ENCODE measurements at regions not wholly inside any gene's neighbourhood (a gene's known extent, or its start where the extent isn't known, plus 50 kb on each side); places are given as distances from the start of the nearest gene placed in this dataset.

GRCh38 chr10:36803229-36803628, 322.2 kb upstream of the ANKRD30A start:
- TF ChIP-seq CTCF (IDR thresholded peaks at IDR 0.05; ENCODE audit: insufficient read depth, low read depth, low read length, missing control alignments): no peak
- DNase-seq (ENCODE audit: low read depth): no peak
- no peak overlapping the region for H3K4me3 ChIP-seq (ENCODE audit: low read depth, low read length)

- TF ChIP-seq CTCF (IDR thresholded peaks at IDR 0.05; ENCODE audit: insufficient read depth, low read depth, low read length, missing control alignments): no peak
- DNase-seq (ENCODE audit: low read depth): no peak
- no peak overlapping the region for H3K4me3 ChIP-seq (ENCODE audit: low read depth, low read length)
These were observed 322.8 kb upstream of the ANKRD30A start for GRCh38 chr10:36802490-36803153.

DNA sequence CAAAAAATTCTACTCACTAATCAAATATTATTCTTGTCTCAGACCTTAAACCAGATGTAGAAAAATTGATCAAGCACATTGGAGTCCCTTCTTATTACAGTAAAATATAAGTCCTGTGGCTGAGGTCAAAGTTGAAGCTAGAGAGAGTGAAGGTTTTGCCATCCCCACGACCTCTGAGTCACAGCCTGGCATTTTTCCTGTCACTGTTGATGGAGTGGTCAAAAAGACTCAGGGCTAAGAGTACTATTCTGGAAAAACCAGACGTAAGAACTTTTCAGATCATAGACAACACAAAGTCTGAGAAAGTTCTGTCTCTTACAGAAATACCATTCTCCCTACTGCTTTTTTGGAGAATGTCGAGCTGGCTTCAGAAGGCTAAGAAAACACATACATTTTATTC, 323.7 kb upstream of the ANKRD30A start:
- TF ChIP-seq CTCF (IDR thresholded peaks at IDR 0.05; ENCODE audit: insufficient read depth, low read depth, low read length, missing control alignments): no peak
- DNase-seq (ENCODE audit: low read depth): no peak
- H3K4me3 ChIP-seq (ENCODE audit: low read depth, low read length): no peak overlapping the region

DNA sequence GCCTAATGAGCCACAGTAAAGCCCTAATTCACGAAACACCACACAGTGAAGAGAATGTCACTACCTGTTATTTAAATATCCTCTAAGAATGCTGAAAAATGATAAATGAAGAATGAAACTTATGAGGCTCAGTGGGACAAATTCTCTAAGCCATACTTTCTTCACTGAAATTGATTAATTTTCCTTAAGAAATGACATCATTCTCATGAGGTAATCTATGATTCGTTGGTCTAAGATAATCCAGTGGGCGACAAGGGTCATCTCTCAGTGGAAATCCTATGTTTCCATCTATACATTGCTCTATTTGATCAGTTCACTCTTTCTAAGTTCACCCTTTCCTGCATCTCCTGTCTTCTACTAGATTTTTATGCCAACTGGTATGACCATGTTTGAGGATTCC, 330.4 kb upstream of the ANKRD30A start:
- no peak for TF ChIP-seq CTCF (IDR thresholded peaks at IDR 0.05; ENCODE audit: insufficient read depth, low read depth, low read length, missing control alignments)

DNA sequence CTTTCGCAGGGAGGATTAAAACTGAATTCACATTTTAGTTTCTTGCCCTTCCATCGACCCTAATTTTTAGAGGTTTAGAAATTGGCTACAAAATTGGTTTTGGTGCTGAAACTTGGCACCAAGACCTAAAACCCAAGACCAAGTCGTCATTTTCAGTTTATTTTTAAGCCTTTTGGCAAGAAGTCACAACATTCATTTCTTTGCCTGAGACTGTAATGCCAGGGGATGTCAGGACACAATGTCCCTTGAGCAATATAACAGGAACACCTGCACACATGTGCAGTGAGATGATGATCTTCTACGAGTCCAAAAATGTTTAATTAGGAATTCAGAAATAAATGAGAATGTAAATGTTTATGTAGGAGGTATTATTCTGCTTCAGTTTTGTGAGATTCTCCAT, 335.4 kb upstream of the ANKRD30A start:
- TF ChIP-seq CTCF (IDR thresholded peaks at IDR 0.05; ENCODE audit: insufficient read depth, low read depth, low read length, missing control alignments): no peak
- no peak for DNase-seq (ENCODE audit: low read depth)

More for the DNA sequence above, 330.4 kb upstream of the ANKRD30A start:
- no peak overlapping the region for H3K4me3 ChIP-seq (ENCODE audit: low read depth, low read length)
- DNase-seq (ENCODE audit: low read depth): no peak

GRCh38 chr10:36788152-36788551, 337.2 kb upstream of the ANKRD30A start:
- H3K4me3 ChIP-seq (ENCODE audit: low read depth, low read length): no peak overlapping the region
- no peak for DNase-seq (ENCODE audit: low read depth)
- TF ChIP-seq CTCF (IDR thresholded peaks at IDR 0.05; ENCODE audit: insufficient read depth, low read depth, low read length, missing control alignments): no peak

More for the DNA sequence above, 335.4 kb upstream of the ANKRD30A start:
- no peak overlapping the region for H3K4me3 ChIP-seq (ENCODE audit: low read depth, low read length)

DNA sequence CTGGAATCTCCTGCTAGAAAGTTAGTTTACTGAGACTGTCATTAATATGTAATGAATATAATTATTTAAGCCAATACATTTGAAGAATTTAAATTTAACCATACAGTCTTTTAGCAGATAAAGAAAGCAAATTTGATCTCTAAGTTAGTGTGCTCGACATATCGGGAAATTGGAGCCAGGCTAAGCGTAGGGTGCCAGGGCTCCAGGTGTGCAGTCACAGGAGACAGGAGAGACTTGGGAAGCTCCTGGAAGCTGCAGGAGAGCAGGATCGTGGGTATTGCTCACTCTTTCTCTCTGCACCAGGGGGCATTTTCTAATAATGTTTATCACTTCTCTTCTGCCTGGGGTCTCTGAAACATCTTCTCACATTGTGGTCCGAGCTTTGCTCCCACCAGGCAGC, 342.0 kb upstream of the ANKRD30A start:
- DNase-seq (ENCODE audit: low read depth): no peak
- H3K4me3 ChIP-seq (ENCODE audit: low read depth, low read length): no peak overlapping the region
- TF ChIP-seq CTCF (IDR thresholded peaks at IDR 0.05; ENCODE audit: insufficient read depth, low read depth, low read length, missing control alignments): no peak
